Esophagus muscularis mucosa (tissue), 4 donors: ENCODE measurements at regions not wholly inside any gene's neighbourhood (a gene's known extent, or its start where the extent isn't known, plus 50 kb on each side); places are given as distances from the start of the nearest gene placed in this dataset.
"Not testable (repeated sequence)": the region's sequence is repeated elsewhere in the genome, so short reads cannot be mapped to it uniquely, and the experiment has no call there.

Experiments used
- DNase-seq: peaks from one replicate; pipeline ENCODE4 v3.0.0-alpha.2; 2017; ENCODE audit errors: extremely low spot score
- H3K27ac ChIP-seq, 4 donors: fragments of 200-600 bp; sonication (generic); replicated peaks in 1 of 4; 1 replicate in 3 of 4; 2 replicates in 1 of 4; pipeline ENCODE4 v1.5.1; 2016 to 2019; ENCODE audit warnings: mild to moderate bottlenecking in 1 of 4
- H3K27me3 ChIP-seq, 4 donors: fragments of 200-600 bp; sonication (generic); one replicate each; pipeline versions ENCODE4 v1.5.1 to v1.6.0; 2016 to 2019
- H3K36me3 ChIP-seq, 4 donors: fragments of 200-600 bp; sonication (generic); one replicate each; pipeline ENCODE4 v1.5.1; 2016 to 2019
- H3K4me1 ChIP-seq, 4 donors: fragments of 200-600 bp; sonication (generic); one replicate each; pipeline ENCODE4 v1.5.1; 2016 to 2019
- H3K4me3 ChIP-seq, 4 donors: fragments of 200-600 bp; sonication (generic); 1 replicate in 2 of 4; 2 replicates in 2 of 4; pipeline ENCODE4 v1.5.1; 2016 to 2019; ENCODE audit warnings: mild to moderate bottlenecking in 4 of 4, moderate library complexity in 1 of 4
- H3K9me3 ChIP-seq, 4 donors: fragments of 200-600 bp; sonication (generic); 1 replicate in 3 of 4; 2 replicates in 1 of 4; pipeline ENCODE4 v1.5.1; 2016 to 2019
- EP300 ChIP-seq: sonication (generic); formaldehyde crosslinking; IDR thresholded peaks from one replicate; pipeline ENCODE4 v1.6.1; 2017; ENCODE audit warnings: antibody characterized with exemption
- POLR2A ChIP-seq: fragments of 450-650 bp; IDR thresholded peaks from one replicate; pipeline ENCODE4 v1.6.1; 2017; ENCODE audit warnings: antibody characterized with exemption, moderate library complexity, mild to moderate bottlenecking, low read depth
- POLR2AphosphoS5 ChIP-seq, 2 donors: sonication (generic); formaldehyde crosslinking; IDR thresholded peaks; one replicate each; pipeline ENCODE4 v1.6.1; 2017; ENCODE audit warnings: antibody characterized with exemption in 2 of 2
- WGBS: methylation state at CpG from one replicate; pipeline ENCODE4 v1.1.5; 2018; 5-methylcytosine and 5-hydroxymethylcytosine counted together
- intact Hi-C: fragments of 100-400 bp; cut with DNase I; formaldehyde crosslinking; loops from one replicate; pipeline ENCODE4 v1.15.1; 2023
- TF ChIP-seq, protein P1 (sequence below), 3 experiments: fragments of 200-600 bp in 2 of 3; fragments of 450-650 bp in 1 of 3; sonication (generic) in 2 of 3; IDR thresholded peaks; one replicate each; pipeline ENCODE4 v1.5.1; 2017 to 2019; ENCODE audit warnings: antibody characterized with exemption in 3 of 3, mild to moderate bottlenecking in 2 of 3, moderate library complexity in 1 of 3

DNA sequence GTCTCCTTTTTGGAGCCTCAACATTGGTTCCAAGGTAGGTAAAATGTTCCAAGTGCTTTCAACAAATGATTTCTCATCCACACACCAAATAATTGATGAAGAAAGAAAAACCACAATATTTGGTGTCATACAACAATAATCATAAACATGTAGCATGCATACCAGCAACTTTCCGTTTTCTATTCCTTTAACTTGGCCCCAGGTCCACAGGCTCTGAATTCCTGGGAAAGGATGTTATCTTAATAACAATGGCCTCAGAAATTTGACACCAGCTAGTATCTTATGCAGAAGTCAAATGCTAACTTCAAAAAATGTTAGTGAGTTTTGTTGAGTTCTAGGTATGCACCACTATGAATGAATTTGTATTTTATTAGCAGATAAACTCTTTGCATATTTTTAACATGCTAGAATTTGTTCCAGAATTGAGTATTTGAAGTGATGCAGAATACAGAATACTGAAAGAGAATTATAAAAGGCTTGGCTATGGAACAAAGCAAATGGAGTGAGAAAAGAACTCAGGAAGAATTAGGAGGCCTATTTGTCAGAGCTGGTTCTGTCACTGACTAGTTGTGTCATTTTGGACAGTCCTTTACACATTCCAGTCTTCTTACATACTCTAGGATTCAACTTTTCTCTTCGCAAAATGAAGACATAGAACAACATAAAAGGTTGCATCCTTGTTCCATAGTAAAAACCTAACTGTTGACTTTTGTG is 435.3 kb upstream of the TNC start:
- WGBS: 70% methylated on average over 2 of the region's 2 CpGs
- intact Hi-C loops: no loop called here
- no peak for TF ChIP-seq POLR2A
- TF ChIP-seq, protein P1, sequence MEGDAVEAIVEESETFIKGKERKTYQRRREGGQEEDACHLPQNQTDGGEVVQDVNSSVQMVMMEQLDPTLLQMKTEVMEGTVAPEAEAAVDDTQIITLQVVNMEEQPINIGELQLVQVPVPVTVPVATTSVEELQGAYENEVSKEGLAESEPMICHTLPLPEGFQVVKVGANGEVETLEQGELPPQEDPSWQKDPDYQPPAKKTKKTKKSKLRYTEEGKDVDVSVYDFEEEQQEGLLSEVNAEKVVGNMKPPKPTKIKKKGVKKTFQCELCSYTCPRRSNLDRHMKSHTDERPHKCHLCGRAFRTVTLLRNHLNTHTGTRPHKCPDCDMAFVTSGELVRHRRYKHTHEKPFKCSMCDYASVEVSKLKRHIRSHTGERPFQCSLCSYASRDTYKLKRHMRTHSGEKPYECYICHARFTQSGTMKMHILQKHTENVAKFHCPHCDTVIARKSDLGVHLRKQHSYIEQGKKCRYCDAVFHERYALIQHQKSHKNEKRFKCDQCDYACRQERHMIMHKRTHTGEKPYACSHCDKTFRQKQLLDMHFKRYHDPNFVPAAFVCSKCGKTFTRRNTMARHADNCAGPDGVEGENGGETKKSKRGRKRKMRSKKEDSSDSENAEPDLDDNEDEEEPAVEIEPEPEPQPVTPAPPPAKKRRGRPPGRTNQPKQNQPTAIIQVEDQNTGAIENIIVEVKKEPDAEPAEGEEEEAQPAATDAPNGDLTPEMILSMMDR (IDR thresholded peaks at IDR 0.05): no peak
- no peak for TF ChIP-seq POLR2AphosphoS5 (IDR thresholded peaks at IDR 0.05)
- TF ChIP-seq EP300: no peak
- H3K36me3 ChIP-seq: no peaks in the 10 kb centered on the region
- peaks cover 0 to 4% (median 0%) of the 10 kb centered on the region in 4 donors for H3K9me3 ChIP-seq
- H3K27me3 ChIP-seq: no peaks in the 10 kb centered on the region
- H3K27ac ChIP-seq: no peak overlapping the region
- no peak overlapping the region for H3K4me3 ChIP-seq
- DNase-seq: no peak
- H3K4me1 ChIP-seq: no peaks in the 10 kb centered on the region

GRCh38 chr9:115556432-115556831 is 438.5 kb upstream of the TNC start:
- Histone ChIP-seq H3K9me3 (peaks cover 0 to 4% (median 0%) of the 10 kb centered on the region in 4 donors), H3K27ac (no peak overlapping the region), H3K36me3 (no peaks in the 10 kb centered on the region), H3K4me3 (no peak overlapping the region), H3K4me1 (no peaks in the 10 kb centered on the region), H3K27me3 (no peaks in the 10 kb centered on the region)
- no peak for DNase-seq
- intact Hi-C loops: no loop called here
- TF ChIP-seq POLR2AphosphoS5 (IDR thresholded peaks at IDR 0.05) (no peak), POLR2A (no peak), EP300 (no peak)
- TF ChIP-seq, protein P1 (IDR thresholded peaks at IDR 0.05): no peak
- 71% methylated on average over 1 of the region's 1 CpG for WGBS

- TF ChIP-seq POLR2AphosphoS5 (IDR thresholded peaks at IDR 0.05) (no peak), POLR2A (no peak), EP300 (no peak)
- TF ChIP-seq, protein P1 (IDR thresholded peaks at IDR 0.05): no peak
Observed at GRCh38 chr9:115575147-115575546, 457.2 kb upstream of the TNC start.

GRCh38 chr9:115585458-115585857 is 467.5 kb upstream of the TNC start:
- 90% methylated on average over 5 of the region's 5 CpGs for WGBS

More at GRCh38 chr9:115575147-115575546, 457.2 kb upstream of the TNC start:
- Histone ChIP-seq H3K36me3 (no peaks in the 10 kb centered on the region), H3K9me3 (no peaks in the 10 kb centered on the region), H3K4me3 (no peak overlapping the region), H3K4me1 (no peaks in the 10 kb centered on the region), H3K27ac (no peak overlapping the region), H3K27me3 (no peaks in the 10 kb centered on the region)
- intact Hi-C loops: no loop called here
- DNase-seq: no peak
- 72% methylated on average over 1 of the region's 1 CpG for WGBS

GRCh38 chr9:115587310-115587709 is 469.4 kb upstream of the TNC start:
- Histone ChIP-seq H3K36me3 (no peaks in the 10 kb centered on the region), H3K27me3 (peaks cover 0 to 3% (median 0%) of the 10 kb centered on the region in 4 donors), H3K4me3 (no peak overlapping the region), H3K9me3 (peaks cover 0 to 7% (median 3%) of the 10 kb centered on the region in 4 donors), H3K27ac (no peak overlapping the region), H3K4me1 (peaks cover 0 to 6% (median 2%) of the 10 kb centered on the region in 4 donors)
- intact Hi-C loops: no loop called here
- TF ChIP-seq EP300 (no peak), POLR2A (no peak), POLR2AphosphoS5 (IDR thresholded peaks at IDR 0.05) (no peak)
- TF ChIP-seq, protein P1 (IDR thresholded peaks at IDR 0.05): no peak
- no peak for DNase-seq
- WGBS: 92% methylated on average over 2 of the region's 2 CpGs

More at GRCh38 chr9:115585458-115585857, 467.5 kb upstream of the TNC start:
- H3K4me1 ChIP-seq, H3K27me3 ChIP-seq, H3K4me3 ChIP-seq, DNase-seq, intact Hi-C loops, H3K36me3 ChIP-seq, H3K9me3 ChIP-seq, H3K27ac ChIP-seq: not testable (repeated sequence)
